ENCODE measurements at regions not wholly inside any gene's neighbourhood (a gene's known extent, or its start where the extent isn't known, plus 50 kb on each side); places are given as distances from the start of the nearest gene placed in this dataset.

DNA sequence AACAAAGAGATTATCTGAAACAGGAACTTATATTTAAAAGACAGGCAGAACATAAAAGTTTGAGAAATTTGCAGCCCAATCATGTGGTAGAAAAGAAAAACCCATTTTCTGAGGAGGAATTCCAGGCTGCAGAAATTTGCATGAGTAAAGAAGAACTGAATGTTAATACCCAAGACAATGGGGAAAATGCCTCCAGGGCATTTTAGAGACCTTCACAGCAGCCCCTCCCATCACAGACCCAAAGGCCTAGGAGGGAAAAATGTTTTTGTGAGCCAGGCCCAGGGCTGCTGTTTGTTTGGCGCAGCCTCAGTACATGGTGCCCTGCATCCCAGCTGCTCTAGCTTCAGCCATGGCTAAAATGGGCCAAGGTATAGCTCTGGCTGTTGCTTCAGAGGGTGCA is 554.3 kb upstream of the CHRM3 start:
- no peaks in the 10 kb centered on the region for H3K9me2 ChIP-seq (ENCODE audit: insufficient read depth, low read length)
- H3K36me3 ChIP-seq (ENCODE audit: insufficient read depth, low read length): no peaks in the 10 kb centered on the region
- H4K20me1 ChIP-seq (ENCODE audit: insufficient read depth): no peaks in the 10 kb centered on the region
- H3F3A ChIP-seq (ENCODE audit: insufficient read depth, low read length, poor library complexity, severe bottlenecking): no peaks in the 10 kb centered on the region
- H3K4me2 ChIP-seq (ENCODE audit: low read length): no peak overlapping the region
- H3K79me2 ChIP-seq (replicated peaks; ENCODE audit: insufficient read depth, low read length): no peaks in the 10 kb centered on the region
- H3K4me3 ChIP-seq (ENCODE audit: low read length): no peak overlapping the region
- no peaks in the 10 kb centered on the region for H3K9me3 ChIP-seq (ENCODE audit: low read length)
- H3K9ac ChIP-seq (ENCODE audit: low read length): no peak overlapping the region
- no peak overlapping the region for H3K27ac ChIP-seq (ENCODE audit: low read length)
- no peaks in the 10 kb centered on the region for H3K27me3 ChIP-seq (ENCODE audit: insufficient read depth, low read depth, low read length)
- no peak overlapping the region for H2AFZ ChIP-seq (ENCODE audit: low read depth, low read length)
- TF ChIP-seq EP300 (conservative IDR thresholded peaks at IDR 0.05; ENCODE audit: poor library complexity, severe bottlenecking) (no peak), SMC3 (conservative IDR thresholded peaks at IDR 0.05; ENCODE audit: poor library complexity) (no peak), MXI1 (conservative IDR thresholded peaks at IDR 0.05; ENCODE audit: poor library complexity, severe bottlenecking) (no peak), POLR2AphosphoS5 (IDR thresholded peaks at IDR 0.05) (no peak), EZH2 (IDR thresholded peaks at IDR 0.05; ENCODE audit: borderline replicate concordance, insufficient read depth, low read length, poor library complexity, severe bottlenecking) (no peak), RAD21 (conservative IDR thresholded peaks at IDR 0.05) (no peak), TAF1 (IDR thresholded peaks at IDR 0.05; ENCODE audit: low read depth) (no peak)
- TF ChIP-seq, protein P1, sequence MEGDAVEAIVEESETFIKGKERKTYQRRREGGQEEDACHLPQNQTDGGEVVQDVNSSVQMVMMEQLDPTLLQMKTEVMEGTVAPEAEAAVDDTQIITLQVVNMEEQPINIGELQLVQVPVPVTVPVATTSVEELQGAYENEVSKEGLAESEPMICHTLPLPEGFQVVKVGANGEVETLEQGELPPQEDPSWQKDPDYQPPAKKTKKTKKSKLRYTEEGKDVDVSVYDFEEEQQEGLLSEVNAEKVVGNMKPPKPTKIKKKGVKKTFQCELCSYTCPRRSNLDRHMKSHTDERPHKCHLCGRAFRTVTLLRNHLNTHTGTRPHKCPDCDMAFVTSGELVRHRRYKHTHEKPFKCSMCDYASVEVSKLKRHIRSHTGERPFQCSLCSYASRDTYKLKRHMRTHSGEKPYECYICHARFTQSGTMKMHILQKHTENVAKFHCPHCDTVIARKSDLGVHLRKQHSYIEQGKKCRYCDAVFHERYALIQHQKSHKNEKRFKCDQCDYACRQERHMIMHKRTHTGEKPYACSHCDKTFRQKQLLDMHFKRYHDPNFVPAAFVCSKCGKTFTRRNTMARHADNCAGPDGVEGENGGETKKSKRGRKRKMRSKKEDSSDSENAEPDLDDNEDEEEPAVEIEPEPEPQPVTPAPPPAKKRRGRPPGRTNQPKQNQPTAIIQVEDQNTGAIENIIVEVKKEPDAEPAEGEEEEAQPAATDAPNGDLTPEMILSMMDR (IDR thresholded peaks at IDR 0.05; ENCODE audit: poor library complexity, severe bottlenecking): no peak
- TF ChIP-seq, protein P2, sequence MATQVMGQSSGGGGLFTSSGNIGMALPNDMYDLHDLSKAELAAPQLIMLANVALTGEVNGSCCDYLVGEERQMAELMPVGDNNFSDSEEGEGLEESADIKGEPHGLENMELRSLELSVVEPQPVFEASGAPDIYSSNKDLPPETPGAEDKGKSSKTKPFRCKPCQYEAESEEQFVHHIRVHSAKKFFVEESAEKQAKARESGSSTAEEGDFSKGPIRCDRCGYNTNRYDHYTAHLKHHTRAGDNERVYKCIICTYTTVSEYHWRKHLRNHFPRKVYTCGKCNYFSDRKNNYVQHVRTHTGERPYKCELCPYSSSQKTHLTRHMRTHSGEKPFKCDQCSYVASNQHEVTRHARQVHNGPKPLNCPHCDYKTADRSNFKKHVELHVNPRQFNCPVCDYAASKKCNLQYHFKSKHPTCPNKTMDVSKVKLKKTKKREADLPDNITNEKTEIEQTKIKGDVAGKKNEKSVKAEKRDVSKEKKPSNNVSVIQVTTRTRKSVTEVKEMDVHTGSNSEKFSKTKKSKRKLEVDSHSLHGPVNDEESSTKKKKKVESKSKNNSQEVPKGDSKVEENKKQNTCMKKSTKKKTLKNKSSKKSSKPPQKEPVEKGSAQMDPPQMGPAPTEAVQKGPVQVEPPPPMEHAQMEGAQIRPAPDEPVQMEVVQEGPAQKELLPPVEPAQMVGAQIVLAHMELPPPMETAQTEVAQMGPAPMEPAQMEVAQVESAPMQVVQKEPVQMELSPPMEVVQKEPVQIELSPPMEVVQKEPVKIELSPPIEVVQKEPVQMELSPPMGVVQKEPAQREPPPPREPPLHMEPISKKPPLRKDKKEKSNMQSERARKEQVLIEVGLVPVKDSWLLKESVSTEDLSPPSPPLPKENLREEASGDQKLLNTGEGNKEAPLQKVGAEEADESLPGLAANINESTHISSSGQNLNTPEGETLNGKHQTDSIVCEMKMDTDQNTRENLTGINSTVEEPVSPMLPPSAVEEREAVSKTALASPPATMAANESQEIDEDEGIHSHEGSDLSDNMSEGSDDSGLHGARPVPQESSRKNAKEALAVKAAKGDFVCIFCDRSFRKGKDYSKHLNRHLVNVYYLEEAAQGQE (IDR thresholded peaks at IDR 0.05; ENCODE audit: borderline replicate concordance): no peak

DNA sequence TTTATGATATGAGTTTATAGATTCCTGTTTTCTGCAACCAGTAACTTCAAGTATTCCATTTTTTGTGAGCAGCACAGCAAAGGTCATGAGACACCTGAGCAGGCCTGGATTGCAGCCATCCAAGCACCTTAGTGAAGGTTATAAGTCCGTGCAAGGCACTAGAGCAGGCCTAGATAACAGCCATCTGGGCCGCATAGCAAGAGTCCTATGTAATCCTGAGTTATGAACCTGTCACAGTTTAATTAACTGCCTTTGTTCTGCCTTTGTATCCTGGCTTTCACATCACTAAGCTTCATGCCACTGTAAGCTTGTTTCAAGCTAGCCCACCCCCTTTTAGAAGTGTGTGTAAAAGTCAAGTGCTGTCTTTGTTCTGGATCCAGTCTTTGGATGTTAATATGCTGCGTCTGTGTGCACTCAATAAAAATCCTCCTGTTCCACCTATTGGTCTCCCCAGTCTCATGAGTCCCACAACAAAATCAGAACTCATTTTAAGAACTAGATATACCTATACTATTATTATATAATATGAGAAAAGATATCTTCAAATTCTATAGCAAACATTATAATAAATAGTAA is 556.2 kb upstream of the CHRM3 start:
- H4K20me1 ChIP-seq (ENCODE audit: insufficient read depth): no peaks in the 10 kb centered on the region
- no peaks in the 10 kb centered on the region for H3F3A ChIP-seq (ENCODE audit: insufficient read depth, low read length, poor library complexity, severe bottlenecking)
- H2AFZ ChIP-seq (ENCODE audit: low read depth, low read length): no peak overlapping the region
- H3K79me2 ChIP-seq (replicated peaks; ENCODE audit: insufficient read depth, low read length): no peaks in the 10 kb centered on the region
- H3K36me3 ChIP-seq (ENCODE audit: insufficient read depth, low read length): no peaks in the 10 kb centered on the region
- H3K9me2 ChIP-seq (ENCODE audit: insufficient read depth, low read length): no peaks in the 10 kb centered on the region
- no peaks in the 10 kb centered on the region for H3K9me3 ChIP-seq (ENCODE audit: low read length)
- H3K4me3 ChIP-seq (ENCODE audit: low read length): no peak overlapping the region
- no peak overlapping the region for H3K9ac ChIP-seq (ENCODE audit: low read length)
- H3K4me2 ChIP-seq (ENCODE audit: low read length): no peak overlapping the region
- no peak for TF ChIP-seq TAF1 (IDR thresholded peaks at IDR 0.05; ENCODE audit: low read depth)
- no peak for TF ChIP-seq SMC3 (conservative IDR thresholded peaks at IDR 0.05; ENCODE audit: poor library complexity)
- TF ChIP-seq RAD21 (conservative IDR thresholded peaks at IDR 0.05): no peak
- no peak for TF ChIP-seq POLR2AphosphoS5 (IDR thresholded peaks at IDR 0.05)
- TF ChIP-seq EP300 (conservative IDR thresholded peaks at IDR 0.05; ENCODE audit: poor library complexity, severe bottlenecking): no peak
- TF ChIP-seq, protein P2 (IDR thresholded peaks at IDR 0.05; ENCODE audit: borderline replicate concordance): no peak
- TF ChIP-seq EZH2 (IDR thresholded peaks at IDR 0.05; ENCODE audit: borderline replicate concordance, insufficient read depth, low read length, poor library complexity, severe bottlenecking): no peak
- TF ChIP-seq, protein P1 (IDR thresholded peaks at IDR 0.05; ENCODE audit: poor library complexity, severe bottlenecking): no peak
- no peak for TF ChIP-seq MXI1 (conservative IDR thresholded peaks at IDR 0.05; ENCODE audit: poor library complexity, severe bottlenecking)
- no peak overlapping the region for H3K27ac ChIP-seq (ENCODE audit: low read length)
- no peaks in the 10 kb centered on the region for H3K27me3 ChIP-seq (ENCODE audit: insufficient read depth, low read depth, low read length)

Measured in neural cell (in vitro differentiated cells).